ENCODE measurements at regions not wholly inside any gene's neighbourhood (a gene's known extent, or its start where the extent isn't known, plus 50 kb on each side); places are given as distances from the start of the nearest gene placed in this dataset.

GRCh38 chr11:109291553-109291952 is 130.4 kb upstream of the C11orf87 start:
- DNase-seq (ENCODE audit: low read depth), result no peak
- Histone ChIP-seq H3K27me3 (ENCODE audit: control insufficient read depth, insufficient read depth, low read length) (no peaks in the 10 kb centered on the region), H3K4me3 (ENCODE audit: low read depth, low read length) (no peak overlapping the region), H3K36me3 (ENCODE audit: control insufficient read depth, insufficient read depth, low read length) (no peaks in the 10 kb centered on the region)
- CTCF ChIA-PET, result no interaction called here
- TF ChIP-seq CTCF (IDR thresholded peaks at IDR 0.05; ENCODE audit: insufficient read depth, low read depth, low read length), result no peak
- POLR2A ChIA-PET, result no interaction called here

GRCh38 chr11:109298865-109299264 is 123.1 kb upstream of the C11orf87 start:
- no peaks in the 10 kb centered on the region for H3K27me3 ChIP-seq (ENCODE audit: control insufficient read depth, insufficient read depth, low read length)
- no peaks in the 10 kb centered on the region for H3K36me3 ChIP-seq (ENCODE audit: control insufficient read depth, insufficient read depth, low read length)
- ChIA-PET POLR2A (no interaction called here), CTCF (no interaction called here)
- DNase-seq (ENCODE audit: low read depth), result no peak
- no peak overlapping the region for H3K4me3 ChIP-seq (ENCODE audit: low read depth, low read length)
- no peak for TF ChIP-seq CTCF (IDR thresholded peaks at IDR 0.05; ENCODE audit: insufficient read depth, low read depth, low read length)

- Histone ChIP-seq H3K27me3 (ENCODE audit: control insufficient read depth, insufficient read depth, low read length) (no peaks in the 10 kb centered on the region), H3K4me3 (ENCODE audit: low read depth, low read length) (no peak overlapping the region), H3K36me3 (ENCODE audit: control insufficient read depth, insufficient read depth, low read length) (no peaks in the 10 kb centered on the region)
- DNase-seq (ENCODE audit: low read depth), result no peak
- no peak for TF ChIP-seq CTCF (IDR thresholded peaks at IDR 0.05; ENCODE audit: insufficient read depth, low read depth, low read length)
- ChIA-PET POLR2A (no interaction called here), CTCF (no interaction called here)
Measured at GRCh38 chr11:109300211-109300610, 121.8 kb upstream of the C11orf87 start.

- POLR2A ChIA-PET, result no interaction called here
- Histone ChIP-seq H3K4me3 (ENCODE audit: low read depth, low read length) (no peak overlapping the region), H3K27me3 (ENCODE audit: control insufficient read depth, insufficient read depth, low read length) (no peaks in the 10 kb centered on the region), H3K36me3 (ENCODE audit: control insufficient read depth, insufficient read depth, low read length) (no peaks in the 10 kb centered on the region)
- CTCF ChIA-PET, result no interaction called here
- DNase-seq (ENCODE audit: low read depth), result no peak
- TF ChIP-seq CTCF (IDR thresholded peaks at IDR 0.05; ENCODE audit: insufficient read depth, low read depth, low read length), result no peak
Measured at GRCh38 chr11:109302591-109303334, 119.2 kb upstream of the C11orf87 start.

GRCh38 chr11:109303342-109303741 is 118.6 kb upstream of the C11orf87 start:
- H3K27me3 ChIP-seq (ENCODE audit: control insufficient read depth, insufficient read depth, low read length), result no peaks in the 10 kb centered on the region
- H3K4me3 ChIP-seq (ENCODE audit: low read depth, low read length), result no peak overlapping the region
- H3K36me3 ChIP-seq (ENCODE audit: control insufficient read depth, insufficient read depth, low read length), result no peaks in the 10 kb centered on the region
- TF ChIP-seq CTCF (IDR thresholded peaks at IDR 0.05; ENCODE audit: insufficient read depth, low read depth, low read length), result no peak
- ChIA-PET POLR2A (no interaction called here), CTCF (no interaction called here)
- DNase-seq (ENCODE audit: low read depth), result no peak

Measured in BJ (cell line).